ENCODE measurements at regions not wholly inside any gene's neighbourhood (a gene's known extent, or its start where the extent isn't known, plus 50 kb on each side); places are given as distances from the start of the nearest gene placed in this dataset.

DNA sequence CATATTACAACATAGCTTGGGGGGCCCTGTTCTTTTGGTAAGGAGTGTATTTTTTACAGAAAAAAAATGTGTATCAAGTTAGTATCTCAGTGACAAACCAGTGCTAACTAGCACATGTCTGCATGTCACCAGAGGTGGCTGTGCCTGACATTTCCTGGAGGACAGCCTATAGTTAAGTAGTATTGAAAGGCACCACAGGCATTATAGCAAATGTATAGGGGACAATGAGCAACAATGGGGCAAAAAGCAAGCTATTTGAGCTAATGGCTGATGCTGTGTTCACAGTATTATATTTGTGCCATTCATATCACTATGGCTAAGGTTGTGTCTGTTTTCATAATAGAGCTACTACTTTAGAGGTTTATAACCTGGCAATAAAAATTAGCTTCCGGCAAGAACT is 1644.0 kb downstream of the MAT2B start:
- no peak for DNase-seq

DNA sequence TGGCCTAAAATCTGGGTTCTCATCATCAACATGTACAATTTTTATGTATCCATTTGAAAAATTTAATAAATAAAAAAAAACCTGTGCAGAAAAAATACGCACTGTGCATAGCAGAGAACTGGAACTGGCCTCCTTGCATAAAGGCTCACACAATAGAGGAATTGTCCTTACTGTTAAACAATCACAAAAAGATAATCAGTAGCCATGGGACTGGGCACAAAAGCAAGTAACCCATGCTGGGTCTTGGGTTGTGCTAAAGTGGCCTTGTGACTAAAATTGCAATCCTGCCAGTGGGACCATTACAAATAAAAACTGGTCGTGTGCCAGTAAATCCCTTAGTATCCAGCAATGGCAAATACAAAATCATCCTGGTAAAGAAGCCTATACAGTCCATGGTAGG is 1646.6 kb downstream of the MAT2B start:
- no peak for DNase-seq

DNA sequence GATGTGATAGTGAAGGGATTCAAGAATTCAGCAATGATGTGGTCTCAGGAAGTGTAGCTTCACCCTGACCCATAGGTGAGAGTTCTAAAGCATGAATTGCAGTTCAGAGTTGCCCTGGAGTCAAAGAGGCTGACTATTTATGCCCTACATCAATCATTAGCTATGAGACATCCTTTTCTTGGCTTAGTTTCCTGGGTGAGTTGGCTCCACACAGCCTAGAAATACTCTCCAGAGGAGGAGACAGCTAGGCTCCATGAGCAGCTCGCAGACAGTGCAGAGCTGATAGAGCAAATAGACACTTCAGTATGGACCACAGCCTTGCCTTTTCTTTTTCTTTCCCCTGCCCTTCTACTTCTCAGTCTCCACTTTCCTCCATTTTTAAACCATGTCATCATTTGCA is 1651.8 kb downstream of the MAT2B start:
- no peak for DNase-seq

DNA sequence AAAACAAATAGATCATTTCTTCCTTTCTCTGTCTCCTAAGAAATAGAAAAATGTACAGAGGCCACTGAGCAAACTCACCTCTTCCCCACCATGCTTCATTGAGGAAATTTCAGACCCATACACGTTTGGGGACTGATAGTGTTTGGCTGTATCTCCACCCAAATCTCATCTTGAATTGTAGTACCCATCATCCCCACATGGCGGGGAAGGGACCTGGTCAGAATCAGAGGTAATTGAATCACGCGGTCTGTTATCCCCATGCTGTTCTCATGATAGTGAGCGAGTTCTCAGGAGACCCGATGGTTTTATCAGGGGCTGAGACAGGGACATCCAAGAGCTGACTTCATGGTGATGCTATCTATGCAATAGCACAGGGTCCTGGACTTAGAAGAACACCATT is 1655.8 kb downstream of the MAT2B start:
- DNase-seq: no peak

DNA sequence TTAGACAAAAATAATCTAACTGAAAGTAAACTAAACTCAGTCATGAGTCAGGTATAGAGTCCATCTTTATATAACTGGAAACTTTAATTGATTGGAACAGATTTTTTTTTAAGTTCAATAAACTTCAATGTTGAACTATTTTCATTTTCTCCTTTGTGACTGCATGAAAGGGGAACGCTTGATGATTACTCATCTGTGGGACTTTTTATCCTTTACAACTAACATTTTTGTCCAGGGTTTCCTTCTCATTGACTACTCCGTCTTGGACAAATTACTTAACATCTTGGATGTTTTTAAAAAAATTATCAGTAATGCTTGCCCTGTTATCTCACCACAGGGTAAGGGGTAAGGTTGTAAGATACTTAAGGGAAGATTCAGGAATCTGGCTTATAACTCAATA is 1658.4 kb downstream of the MAT2B start:
- DNase-seq: no peak

DNA sequence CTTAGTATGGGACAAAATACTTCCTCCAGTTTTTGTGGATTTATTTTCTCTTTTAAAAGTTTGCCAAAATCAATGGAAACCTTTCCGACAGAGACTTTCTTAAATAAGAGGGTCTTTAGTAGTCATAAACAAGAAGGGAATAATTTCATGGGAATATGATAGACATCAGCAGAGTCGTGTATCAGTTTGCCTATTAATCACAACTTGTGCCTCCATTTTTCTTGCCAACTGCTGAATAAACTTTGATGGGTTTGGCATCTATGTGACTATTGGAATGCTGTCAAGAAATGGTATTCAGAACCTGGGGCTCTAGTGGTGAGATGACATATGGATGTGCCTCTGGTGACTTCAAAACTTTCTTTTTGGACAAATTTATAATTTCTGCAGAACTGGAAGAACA is 1668.2 kb downstream of the MAT2B start:
- DNase-seq: no peak

DNA sequence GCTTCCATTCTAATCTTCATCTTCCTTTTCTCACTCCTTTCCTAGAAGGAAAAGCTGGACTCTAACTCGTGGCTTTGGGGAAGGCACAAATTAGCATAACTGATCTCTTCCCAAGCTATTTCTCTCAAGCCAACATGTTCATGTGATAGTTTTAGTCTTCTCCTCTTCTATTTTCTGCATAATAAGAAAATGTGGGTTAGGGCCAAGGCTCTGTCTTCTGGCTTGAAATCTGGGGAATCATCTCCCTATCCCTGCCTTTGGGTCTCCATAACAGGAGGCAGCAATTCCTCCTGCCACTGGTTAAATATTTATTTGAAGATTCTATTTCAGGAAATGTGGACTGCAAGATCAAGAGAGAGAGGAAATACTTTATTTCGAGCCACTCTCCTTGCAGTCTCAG is 1669.6 kb downstream of the MAT2B start:
- DNase-seq: no peak

DNA sequence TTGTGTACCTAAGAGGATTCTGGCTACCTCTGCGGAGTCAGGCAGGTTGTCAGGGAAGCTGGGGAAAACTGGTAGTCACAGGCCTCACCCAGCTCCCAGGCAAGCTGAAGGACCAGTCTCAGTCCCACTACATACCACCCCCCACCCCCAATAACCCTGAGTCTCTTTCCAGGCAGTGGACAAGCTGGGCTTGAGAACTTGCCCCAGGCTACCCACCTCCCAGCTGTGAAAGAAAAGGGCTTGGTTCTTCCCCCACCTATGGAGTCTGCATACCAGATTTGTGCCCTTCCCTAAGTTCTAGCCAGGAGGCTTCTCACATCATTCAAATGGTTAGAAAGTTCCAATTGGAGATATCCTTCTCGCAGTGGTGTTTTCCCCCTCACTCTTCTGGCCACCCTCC is 1678.8 kb downstream of the MAT2B start:
- no peak for DNase-seq

DNA sequence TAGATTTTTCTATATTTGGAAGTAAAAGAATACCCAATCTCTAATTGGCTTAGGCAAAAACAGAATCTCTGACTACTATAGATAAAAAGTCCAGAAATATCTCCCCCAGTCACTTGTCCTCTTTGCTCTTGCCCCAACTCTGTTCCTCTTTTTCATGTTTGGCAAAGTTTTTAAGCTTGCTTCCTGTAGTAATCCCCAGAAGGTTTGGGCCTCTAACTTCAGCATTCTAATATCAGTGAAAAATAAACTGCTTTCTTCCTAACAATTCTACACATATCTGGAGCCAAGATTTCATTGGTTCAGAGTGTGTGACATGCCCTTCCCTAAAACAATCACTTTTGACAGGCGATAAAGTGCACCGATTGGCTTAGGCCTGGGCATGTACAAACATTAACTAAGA is 1680.3 kb downstream of the MAT2B start:
- no peak for DNase-seq

DNA sequence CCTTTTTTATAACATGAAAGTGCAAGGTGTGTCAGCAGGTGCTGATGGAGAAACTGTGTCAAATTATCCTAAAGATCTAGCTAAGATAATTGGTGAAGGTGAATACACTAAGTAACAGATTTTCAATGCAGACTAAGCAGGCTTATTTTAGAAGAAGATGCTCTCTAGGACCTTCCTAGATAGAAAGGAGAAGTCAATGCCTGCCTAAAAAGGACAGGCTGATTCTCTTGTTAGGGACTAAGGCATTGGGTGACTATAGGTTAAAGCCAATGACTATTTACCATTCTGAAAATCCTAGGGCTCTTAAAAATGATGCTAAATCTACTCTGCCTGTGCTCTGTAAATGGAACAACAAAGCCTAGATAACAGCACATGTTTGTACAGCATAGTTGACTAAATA is 1682.4 kb downstream of the MAT2B start:
- no peak for DNase-seq

DNA sequence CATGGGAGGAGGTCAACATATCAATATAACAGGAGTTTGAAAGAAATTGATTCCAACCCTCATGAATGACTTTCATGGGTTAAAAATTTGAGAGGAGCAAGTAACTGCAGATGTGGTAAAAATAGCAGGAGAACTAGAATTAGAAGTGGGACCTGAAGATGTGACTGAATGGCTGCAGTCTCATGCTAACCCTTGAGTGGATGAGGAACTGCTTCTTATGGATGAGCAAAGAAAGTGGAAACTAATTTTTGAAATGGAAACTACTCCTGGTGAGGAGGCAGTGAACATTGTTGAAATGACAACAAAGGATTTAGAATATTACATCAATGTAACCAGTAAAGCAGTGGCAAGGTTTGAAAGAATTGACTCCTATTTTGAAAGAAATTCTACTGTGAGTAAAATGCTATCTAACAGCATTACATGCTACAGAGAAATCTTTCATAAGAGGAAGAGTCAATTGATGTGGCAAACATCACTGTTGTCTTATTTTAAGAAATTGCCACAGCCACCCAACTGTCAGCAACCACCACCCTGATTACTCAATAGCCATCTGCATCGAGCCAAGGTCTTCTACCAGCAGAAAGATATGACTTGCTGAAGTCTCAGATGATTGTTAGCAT is 1683.2 kb downstream of the MAT2B start:
- no peak for DNase-seq

DNA sequence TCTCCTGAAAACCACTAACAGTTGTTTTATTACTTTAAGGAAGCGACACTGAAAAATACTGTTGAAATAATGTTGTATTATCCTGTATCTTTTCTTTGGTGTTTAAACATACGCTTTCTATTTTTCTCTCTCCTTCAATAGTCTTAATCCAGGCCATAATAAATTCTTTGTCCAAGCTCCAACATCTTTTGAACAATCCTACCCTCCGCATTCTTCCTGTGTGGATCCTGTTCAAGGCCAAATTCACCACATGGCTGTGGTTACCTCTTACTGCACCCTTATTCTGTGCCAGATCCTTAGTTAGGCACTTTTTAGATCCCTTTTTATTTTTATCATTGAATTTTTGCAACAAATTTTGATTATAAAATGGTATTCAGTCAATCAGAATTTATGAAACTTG is 1691.5 kb downstream of the MAT2B start:
- DNase-seq: no peak

DNA sequence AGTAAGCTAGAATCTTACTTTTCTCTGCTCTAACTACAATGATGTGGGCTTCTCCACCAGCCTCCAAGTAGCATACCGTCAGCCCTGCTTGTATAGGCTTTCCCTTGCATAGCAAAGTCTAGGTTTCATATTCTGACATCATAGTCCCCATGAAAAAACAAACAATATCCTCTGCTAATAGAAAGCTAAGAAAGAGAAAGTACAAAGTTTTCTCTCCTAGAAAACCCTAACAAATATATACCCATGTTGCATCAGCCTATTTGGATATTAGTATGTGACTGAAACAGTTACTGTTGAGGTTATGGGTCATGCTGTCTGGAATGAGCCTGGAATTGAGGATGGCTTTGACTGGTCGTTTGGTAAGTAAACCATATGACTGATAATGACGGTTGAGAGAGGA is 1696.0 kb downstream of the MAT2B start:
- no peak for DNase-seq

DNA sequence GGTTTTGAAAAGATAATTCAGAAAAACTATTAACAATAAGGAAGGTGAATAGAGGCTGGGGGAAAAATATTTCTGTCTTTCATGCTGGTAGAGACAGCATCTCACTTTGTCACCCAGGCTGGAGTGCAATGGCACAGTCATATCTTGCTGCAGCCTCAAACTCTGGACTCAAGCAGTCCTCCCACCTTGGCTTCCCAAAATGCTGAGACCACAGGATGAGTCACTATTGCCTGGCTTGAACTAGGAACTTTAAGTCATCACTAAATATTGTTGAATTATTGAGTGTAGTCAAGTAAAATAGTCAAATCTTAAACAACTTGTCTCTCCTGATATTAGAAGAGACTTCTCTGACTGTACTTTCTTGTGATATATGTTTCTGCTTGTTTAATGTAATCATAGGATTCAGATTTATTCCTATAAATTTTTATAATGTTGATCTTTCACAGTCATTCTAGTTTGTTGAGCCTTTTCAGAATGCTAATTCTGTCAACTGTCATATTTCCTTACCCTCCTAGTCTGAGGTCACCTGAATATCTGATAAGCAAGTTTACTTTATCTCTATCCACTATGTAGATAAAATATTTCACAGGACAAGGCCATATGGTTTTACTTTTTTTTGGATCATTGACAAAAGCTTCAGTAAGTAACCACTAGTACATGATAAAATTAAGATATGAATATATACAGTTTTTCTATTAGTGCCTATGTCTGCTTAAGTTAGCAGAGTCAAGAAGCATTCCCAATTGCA is 1696.5 kb downstream of the MAT2B start:
- DNase-seq: no peak

DNA sequence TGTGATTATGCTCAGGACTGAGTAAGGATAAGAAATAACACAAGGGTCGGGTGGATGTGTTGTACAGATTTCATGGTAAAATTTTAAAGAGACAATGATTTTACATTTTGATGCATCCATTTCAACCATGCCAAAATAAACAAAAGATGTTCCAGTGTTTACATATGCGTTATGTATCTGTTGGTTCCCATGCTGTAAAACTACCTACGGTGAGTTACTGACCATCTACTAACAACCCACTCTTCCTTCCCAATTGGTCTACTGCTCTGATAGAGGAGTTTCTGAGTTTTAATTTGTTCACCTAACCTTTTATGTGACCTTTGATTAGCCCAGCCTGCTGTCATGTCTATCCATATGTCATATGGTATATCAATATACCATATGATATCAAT is 1697.1 kb downstream of the MAT2B start:
- DNase-seq: no peak

DNA sequence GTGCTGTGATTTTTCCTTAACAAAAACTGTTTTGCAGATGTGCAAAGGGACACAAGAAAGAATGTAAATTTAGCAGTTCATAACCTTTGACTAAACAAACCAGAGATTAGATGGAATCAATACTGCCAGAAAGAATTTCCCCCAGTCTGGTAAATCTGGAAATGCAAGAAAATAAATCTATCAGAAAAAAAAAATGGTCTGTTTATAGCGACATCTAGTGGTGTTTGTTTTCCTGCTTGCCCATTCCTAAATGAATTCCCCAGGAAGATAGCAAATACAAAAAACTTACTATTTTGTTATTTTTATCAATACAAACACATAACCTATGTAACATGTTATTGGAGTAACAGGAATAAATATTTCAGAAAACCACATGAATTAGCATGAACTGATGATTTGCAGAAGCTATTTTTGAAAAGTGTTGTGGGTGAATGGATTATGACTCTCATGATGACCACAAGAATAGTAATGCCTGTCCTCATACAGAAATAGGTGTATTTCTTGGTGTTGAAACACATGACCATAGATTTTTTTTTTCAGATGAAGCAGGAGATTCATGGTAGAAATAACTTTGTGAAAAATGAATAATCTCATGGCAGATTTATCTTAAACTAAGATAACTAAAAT is 1703.8 kb downstream of the MAT2B start:
- no peak for DNase-seq

DNA sequence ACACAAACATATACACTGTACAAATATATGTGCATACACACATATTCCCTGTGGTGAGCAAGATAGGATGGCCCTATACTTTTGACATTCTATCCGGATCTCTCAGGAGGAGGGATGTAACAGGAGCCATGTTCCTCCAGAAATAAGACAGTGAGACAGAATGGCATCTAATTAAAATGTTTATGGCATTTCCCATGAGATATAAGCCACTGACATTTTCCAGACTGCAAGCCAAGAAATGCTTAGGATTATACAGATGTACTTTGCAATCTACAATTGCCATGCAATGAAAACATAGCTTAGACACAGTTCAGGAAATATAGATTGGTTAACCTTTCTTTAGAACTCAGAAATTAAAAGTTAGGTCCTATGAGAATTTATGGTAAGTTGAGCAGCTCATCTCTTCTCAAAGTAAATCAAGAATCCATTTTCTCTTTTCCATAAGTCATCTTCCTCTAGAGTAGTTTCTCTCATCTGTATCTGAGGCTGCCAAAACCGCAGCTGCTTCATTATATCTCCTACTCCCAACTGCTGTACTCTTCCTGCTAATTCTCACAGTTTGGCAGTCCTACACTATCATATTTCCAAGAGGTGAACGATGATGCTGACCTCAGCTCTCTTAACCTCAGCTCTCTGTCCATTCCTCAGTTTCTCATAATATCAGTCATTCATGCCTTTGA is 1719.1 kb downstream of the MAT2B start:
- DNase-seq: no peak

DNA sequence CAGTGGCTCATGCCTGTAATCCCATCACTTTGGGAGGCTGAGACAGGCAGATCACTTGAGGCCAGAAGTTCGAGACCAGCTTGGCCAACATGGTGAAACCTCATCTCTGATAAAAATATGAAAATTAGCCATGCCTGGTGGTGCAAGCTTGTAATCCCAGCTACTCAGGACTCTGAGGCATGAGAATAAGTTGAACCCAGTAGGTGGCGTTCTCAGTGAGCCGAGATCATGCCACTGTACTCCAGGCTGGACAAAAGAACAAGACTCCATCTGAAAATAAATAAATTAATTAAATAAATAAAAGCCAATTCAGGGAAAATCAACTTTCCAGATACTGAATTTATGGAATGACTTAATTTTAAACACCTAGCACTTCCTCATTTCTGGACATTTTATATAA is 1722.1 kb downstream of the MAT2B start:
- no peak for DNase-seq

DNA sequence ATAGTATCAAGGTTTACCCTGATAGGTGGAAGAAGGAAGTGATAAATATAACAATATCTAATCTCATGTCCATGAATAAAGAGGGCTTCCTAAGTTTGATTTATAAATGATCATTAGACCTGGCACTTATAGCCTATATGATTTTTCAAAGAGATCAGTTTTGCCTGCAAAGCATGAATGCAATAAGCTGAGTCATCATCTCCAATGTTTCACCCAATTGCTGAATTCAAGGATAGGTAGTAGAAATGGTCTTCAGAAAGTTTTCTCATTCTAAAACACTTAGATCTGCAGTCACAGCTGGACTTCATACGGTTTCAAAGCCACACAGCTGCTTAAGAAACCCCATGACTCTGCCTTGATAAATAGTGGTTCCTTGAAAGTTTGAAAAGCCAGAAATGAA is 1722.8 kb downstream of the MAT2B start:
- DNase-seq: no peak

DNA sequence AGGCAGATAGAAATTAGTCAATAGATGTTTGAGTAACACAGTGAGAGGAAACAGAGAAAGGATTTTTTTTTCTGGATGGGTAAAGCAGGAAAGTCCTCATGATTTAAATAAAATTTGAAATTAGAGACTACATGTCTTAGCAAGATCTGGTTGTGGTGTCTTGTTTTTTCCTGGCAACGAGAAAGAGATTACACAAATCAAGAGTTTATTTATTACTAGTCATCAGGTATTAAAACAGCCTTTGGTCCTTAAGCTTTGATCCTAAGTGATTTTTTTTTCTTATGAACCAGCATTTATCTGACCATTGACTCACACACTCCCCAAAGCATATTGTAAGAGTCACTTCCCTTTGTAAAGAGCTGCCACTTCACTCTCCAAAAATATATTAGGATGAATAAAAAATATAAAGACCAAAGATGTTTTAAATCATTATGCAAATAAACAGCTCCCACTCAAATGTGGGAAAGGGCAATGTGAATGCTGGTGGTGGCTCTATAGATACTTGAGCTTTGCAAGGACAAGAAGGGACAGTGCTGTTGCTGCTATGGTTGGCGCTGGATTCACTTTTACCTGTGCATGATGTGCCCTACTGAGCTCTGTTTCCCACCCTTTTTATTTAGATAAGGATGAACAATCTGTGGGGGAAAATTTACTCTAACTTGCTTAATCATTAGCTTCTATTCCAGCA is 1726.5 kb downstream of the MAT2B start:
- DNase-seq: no peak

DNA sequence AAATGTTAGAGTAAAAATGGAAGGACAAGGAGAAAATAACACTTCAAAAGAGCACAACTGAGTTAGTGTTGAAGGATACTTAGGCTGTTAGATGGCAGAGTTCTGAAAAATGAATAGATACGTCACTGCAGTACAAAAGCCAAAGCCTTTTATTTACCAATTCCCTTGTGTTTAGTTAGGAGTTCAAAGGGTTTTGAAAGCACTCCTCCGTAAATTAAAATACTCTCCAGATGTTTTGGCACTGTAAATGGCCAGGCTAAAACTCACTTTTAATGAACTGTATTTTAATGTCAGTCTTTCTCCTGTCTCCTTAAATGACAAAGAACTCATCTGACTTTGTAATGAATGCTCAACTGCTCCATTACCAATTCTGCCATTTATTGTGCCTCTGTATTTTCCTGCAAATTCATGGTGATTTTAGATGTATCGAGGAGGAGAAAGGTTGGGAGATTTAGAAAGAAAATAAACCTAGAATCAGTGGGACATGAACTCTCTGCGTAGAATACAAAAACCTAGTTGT is 1727.2 kb downstream of the MAT2B start:
- no peak for DNase-seq

DNA sequence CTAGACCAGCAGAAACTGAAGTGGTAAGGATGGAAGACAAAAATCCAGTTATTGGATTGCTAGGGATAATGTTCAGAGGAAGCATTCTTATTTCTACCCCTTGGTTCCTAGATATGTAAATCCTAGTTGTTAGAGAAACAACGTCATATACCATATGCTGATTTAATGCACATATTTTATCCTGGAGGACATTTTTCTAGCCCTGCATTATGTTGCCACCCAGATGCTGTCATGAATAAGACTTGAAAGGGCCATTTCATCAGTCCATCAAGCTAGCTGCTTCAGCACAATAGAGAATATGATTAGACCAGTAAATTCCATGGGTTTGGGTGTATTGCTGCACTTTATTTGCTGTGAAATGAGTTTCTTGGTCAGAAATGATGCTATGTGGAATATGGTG is 1736.4 kb downstream of the MAT2B start:
- no peak for DNase-seq

DNA sequence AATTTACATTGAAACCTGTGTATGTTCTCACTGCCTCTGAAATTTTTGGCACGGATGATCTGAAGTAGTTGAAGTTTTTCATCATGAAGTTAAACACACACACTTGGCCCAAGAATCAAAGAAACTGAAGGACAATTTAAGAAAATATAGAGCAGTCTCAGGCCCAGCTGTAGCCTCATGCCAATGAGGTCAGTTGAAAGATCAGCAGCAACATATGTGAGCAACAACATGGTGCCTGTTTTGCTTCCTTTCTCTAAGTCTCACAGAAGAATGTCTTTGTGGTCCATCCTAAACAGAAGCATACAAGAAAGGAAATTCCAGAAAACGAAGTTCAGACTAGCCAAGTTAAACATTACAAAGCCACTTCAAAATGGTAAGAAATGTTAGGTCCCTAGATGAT is 1737.2 kb downstream of the MAT2B start:
- no peak for DNase-seq

Data from 8988T (cell line).